Body of pancreas (tissue), 4 donors: ENCODE measurements at regions not wholly inside any gene's neighbourhood (a gene's known extent, or its start where the extent isn't known, plus 50 kb on each side); places are given as distances from the start of the nearest gene placed in this dataset.

Experiments
- CTCF ChIP-seq, 7 experiments: fragments of 450-650 bp in 4 of 7; fragments of 200-600 bp in 3 of 7; sonication (generic) in 3 of 7; IDR thresholded peaks; one replicate each; pipeline ENCODE4 v1.5.1; 2016 to 2019; ENCODE audit warnings: antibody characterized with exemption in 7 of 7
- POLR2A ChIP-seq, 3 donors: fragments of 450-650 bp; IDR thresholded peaks; one replicate each; pipeline ENCODE4 v1.6.1; 2016; ENCODE audit warnings: antibody characterized with exemption in 3 of 3, mild to moderate bottlenecking in 2 of 3

- TF ChIP-seq CTCF (IDR thresholded peaks at IDR 0.05) (no peak), POLR2A (IDR thresholded peaks at IDR 0.05) (no peak)
Measured at GRCh38 chrY:13554949-13555348, 75.1 kb upstream of the UTY start.
